ENCODE measurements at regions not wholly inside any gene's neighbourhood (a gene's known extent, or its start where the extent isn't known, plus 50 kb on each side); places are given as distances from the start of the nearest gene placed in this dataset.
"Not testable (repeated sequence)": the region's sequence is repeated elsewhere in the genome, so short reads cannot be mapped to it uniquely, and the experiment has no call there.

DNA sequence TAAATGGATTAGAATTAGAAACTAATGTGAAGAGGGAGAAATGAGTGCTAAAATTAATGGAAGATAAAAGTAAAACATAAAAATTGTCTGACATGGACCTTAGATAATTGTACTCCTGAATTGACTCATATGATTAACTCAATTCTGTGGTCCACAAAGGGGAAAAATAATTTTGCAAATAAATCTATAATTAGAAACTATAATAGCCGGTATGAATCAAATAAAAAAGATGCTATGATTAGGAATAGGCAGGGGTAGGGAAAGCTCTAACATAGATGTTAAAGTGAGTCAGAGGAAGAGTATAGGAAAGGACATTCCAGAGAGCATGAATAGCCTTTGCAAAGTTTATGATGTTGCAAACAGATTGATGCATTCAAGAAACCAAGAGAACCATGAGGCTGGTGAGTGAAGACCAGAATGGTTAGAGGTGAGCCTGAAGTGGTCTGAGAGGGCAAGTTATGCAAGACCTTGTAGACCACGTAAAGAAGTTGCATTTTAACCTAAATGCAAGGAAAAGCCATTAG is 262.1 kb upstream of the CA10 start:
- no peaks in the 10 kb centered on the region for H3F3A ChIP-seq (ENCODE audit: insufficient read depth, low read length)
- H3K27me3 ChIP-seq (ENCODE audit: insufficient read depth, low read length), result no peaks in the 10 kb centered on the region
- H3K4me2 ChIP-seq (ENCODE audit: low read length), result no peak overlapping the region
- no peaks in the 10 kb centered on the region for H3K4me1 ChIP-seq (ENCODE audit: insufficient read depth, low read length, severe bottlenecking)
- no peaks in the 10 kb centered on the region for H3K9me2 ChIP-seq (ENCODE audit: low read depth, low read length)
- no peak overlapping the region for H3K4me3 ChIP-seq (ENCODE audit: low read depth, low read length, poor library complexity, severe bottlenecking)
- no peak overlapping the region for H3K27ac ChIP-seq (ENCODE audit: low read depth, low read length, poor library complexity, severe bottlenecking)
- H3K9me3 ChIP-seq (ENCODE audit: low read length), result no peaks in the 10 kb centered on the region
- H2AFZ ChIP-seq (ENCODE audit: low read length), result no peak overlapping the region
- no peak overlapping the region for H3K9ac ChIP-seq (ENCODE audit: low read length)
- no peaks in the 10 kb centered on the region for H3K79me2 ChIP-seq (ENCODE audit: insufficient read depth, low read length)
- TF ChIP-seq CTCF (IDR thresholded peaks at IDR 0.05; ENCODE audit: low read length), result no peak
- TF ChIP-seq EZH2 (IDR thresholded peaks at IDR 0.05; ENCODE audit: borderline replicate concordance, low read length), result no peak
- no peaks in the 10 kb centered on the region for H3K36me3 ChIP-seq (ENCODE audit: insufficient read depth, low read length)
- no peaks in the 10 kb centered on the region for H4K20me1 ChIP-seq (ENCODE audit: insufficient read depth, low read length)

- H3K27ac ChIP-seq (ENCODE audit: low read depth, low read length, poor library complexity, severe bottlenecking), result no peak overlapping the region
- no peak overlapping the region for H3K4me3 ChIP-seq (ENCODE audit: low read depth, low read length, poor library complexity, severe bottlenecking)
- H4K20me1 ChIP-seq (ENCODE audit: insufficient read depth, low read length), result no peaks in the 10 kb centered on the region
- H3K4me2 ChIP-seq (ENCODE audit: low read length), result no peak overlapping the region
- TF ChIP-seq CTCF (IDR thresholded peaks at IDR 0.05; ENCODE audit: low read length) (no peak), EZH2 (IDR thresholded peaks at IDR 0.05; ENCODE audit: borderline replicate concordance, low read length) (no peak)
- H3K27me3 ChIP-seq (ENCODE audit: insufficient read depth, low read length), result no peaks in the 10 kb centered on the region
- no peak overlapping the region for H2AFZ ChIP-seq (ENCODE audit: low read length)
- H3K9me3 ChIP-seq (ENCODE audit: low read length), result no peaks in the 10 kb centered on the region
- no peaks in the 10 kb centered on the region for H3K36me3 ChIP-seq (ENCODE audit: insufficient read depth, low read length)
- no peaks in the 10 kb centered on the region for H3K9me2 ChIP-seq (ENCODE audit: low read depth, low read length)
- no peaks in the 10 kb centered on the region for H3F3A ChIP-seq (ENCODE audit: insufficient read depth, low read length)
- no peak overlapping the region for H3K9ac ChIP-seq (ENCODE audit: low read length)
- H3K79me2 ChIP-seq (ENCODE audit: insufficient read depth, low read length), result no peaks in the 10 kb centered on the region
- no peaks in the 10 kb centered on the region for H3K4me1 ChIP-seq (ENCODE audit: insufficient read depth, low read length, severe bottlenecking)
Measured at GRCh38 chr17:52419229-52419641, 260.7 kb upstream of the CA10 start.

DNA sequence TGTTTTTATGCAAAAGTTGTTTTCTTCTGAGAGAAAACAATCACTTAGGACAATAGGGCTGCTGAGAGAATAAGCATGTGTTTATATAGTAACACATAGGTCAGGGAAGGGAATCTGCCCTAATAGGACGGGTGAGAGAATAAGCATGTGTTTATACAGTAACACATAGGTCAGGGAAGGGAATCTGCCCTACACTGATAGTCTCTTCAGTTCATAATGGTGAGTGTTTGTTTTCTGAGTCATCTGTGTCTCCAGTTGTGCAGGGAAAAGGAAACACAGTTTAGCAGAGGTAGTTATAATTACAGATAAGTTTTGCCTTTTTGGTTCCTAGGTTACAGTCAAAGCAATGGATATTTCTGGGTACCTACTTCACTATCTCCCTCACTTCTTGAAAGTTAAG is 252.3 kb upstream of the CA10 start:
- no peak overlapping the region for H3K9ac ChIP-seq (ENCODE audit: low read length)
- H3K4me1 ChIP-seq (ENCODE audit: insufficient read depth, low read length, severe bottlenecking), result no peaks in the 10 kb centered on the region
- H3K27me3 ChIP-seq (ENCODE audit: insufficient read depth, low read length), result no peaks in the 10 kb centered on the region
- H3K79me2 ChIP-seq (ENCODE audit: insufficient read depth, low read length), result no peaks in the 10 kb centered on the region
- no peak overlapping the region for H2AFZ ChIP-seq (ENCODE audit: low read length)
- H3K4me2 ChIP-seq (ENCODE audit: low read length), result no peak overlapping the region
- no peaks in the 10 kb centered on the region for H3F3A ChIP-seq (ENCODE audit: insufficient read depth, low read length)
- no peaks in the 10 kb centered on the region for H4K20me1 ChIP-seq (ENCODE audit: insufficient read depth, low read length)
- TF ChIP-seq CTCF (IDR thresholded peaks at IDR 0.05; ENCODE audit: low read length) (no peak), EZH2 (IDR thresholded peaks at IDR 0.05; ENCODE audit: borderline replicate concordance, low read length) (no peak)
- H3K4me3 ChIP-seq (ENCODE audit: low read depth, low read length, poor library complexity, severe bottlenecking), result no peak overlapping the region
- no peaks in the 10 kb centered on the region for H3K36me3 ChIP-seq (ENCODE audit: insufficient read depth, low read length)
- H3K9me2 ChIP-seq (ENCODE audit: low read depth, low read length), result no peaks in the 10 kb centered on the region
- H3K27ac ChIP-seq (ENCODE audit: low read depth, low read length, poor library complexity, severe bottlenecking), result no peak overlapping the region
- H3K9me3 ChIP-seq (ENCODE audit: low read length), result no peaks in the 10 kb centered on the region

DNA sequence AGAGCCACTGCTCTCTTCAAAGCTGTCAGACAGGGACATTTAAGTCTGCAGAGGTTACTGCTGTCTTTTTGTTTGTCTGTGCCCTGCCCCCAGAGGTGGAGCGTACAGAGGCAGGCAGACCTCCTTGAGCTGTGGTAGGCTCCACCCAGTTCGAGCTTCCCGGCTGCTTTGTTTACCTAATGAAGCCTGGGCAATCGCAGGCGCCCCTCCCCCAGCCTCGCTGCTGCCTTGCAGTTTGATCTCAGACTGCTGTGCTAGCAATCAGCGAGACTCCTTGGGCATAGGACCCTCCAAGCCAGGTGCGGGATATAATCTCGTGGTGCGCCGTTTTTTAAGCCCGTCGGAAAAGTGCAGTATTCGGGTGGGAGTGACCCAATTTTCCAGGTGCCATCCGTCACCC is 250.7 kb upstream of the CA10 start:
- H3K4me2 ChIP-seq (ENCODE audit: low read length); H3K36me3 ChIP-seq (ENCODE audit: insufficient read depth, low read length); H4K20me1 ChIP-seq (ENCODE audit: insufficient read depth, low read length); H2AFZ ChIP-seq (ENCODE audit: low read length); H3K27me3 ChIP-seq (ENCODE audit: insufficient read depth, low read length); H3K9me3 ChIP-seq (ENCODE audit: low read length); H3K4me3 ChIP-seq (ENCODE audit: low read depth, low read length, poor library complexity, severe bottlenecking); H3K9me2 ChIP-seq (ENCODE audit: low read depth, low read length); H3K9ac ChIP-seq (ENCODE audit: low read length); H3F3A ChIP-seq (ENCODE audit: insufficient read depth, low read length); H3K79me2 ChIP-seq (ENCODE audit: insufficient read depth, low read length); H3K4me1 ChIP-seq (ENCODE audit: insufficient read depth, low read length, severe bottlenecking); H3K27ac ChIP-seq (ENCODE audit: low read depth, low read length, poor library complexity, severe bottlenecking): not testable (repeated sequence)

All from OCI-LY1 (cell line).